NCI-H1105 (cell line): ENCODE measurements at regions not wholly inside any gene's neighbourhood (a gene's known extent, or its start where the extent isn't known, plus 50 kb on each side); places are given as distances from the start of the nearest gene placed in this dataset.

ENCODE experiments used
- DNase-seq: peaks from one replicate; lab custom pipeline; 2025; lab: John Stamatoyannopoulos, UW

- no peak for DNase-seq
These were observed 95.9 kb upstream of the ANKRD34C start for GRCh38 chr15:79186616-79187015.

GRCh38 chr15:79185199-79185598, 94.6 kb upstream of the RASGRF1 start:
- no peak for DNase-seq

GRCh38 chr15:79184465-79184892, 93.9 kb upstream of the RASGRF1 start:
- peak; percentile 26 for DNase-seq

- no peak for DNase-seq
These were observed 89.7 kb upstream of the RASGRF1 start for GRCh38 chr15:79180318-79180717.

- DNase-seq: no peak
These were observed 89.0 kb upstream of the RASGRF1 start for GRCh38 chr15:79179597-79179996.

- DNase-seq: no peak
These were observed 88.6 kb upstream of the RASGRF1 start for GRCh38 chr15:79179108-79179561.

GRCh38 chr15:79178594-79178993, 88.0 kb upstream of the RASGRF1 start:
- DNase-seq: no peak

- no peak for DNase-seq
These were observed 85.6 kb upstream of the RASGRF1 start for GRCh38 chr15:79176151-79176550.

- no peak for DNase-seq
These were observed 82.4 kb upstream of the RASGRF1 start for GRCh38 chr15:79172801-79173460.

GRCh38 chr15:79172032-79172481, 81.5 kb upstream of the RASGRF1 start:
- DNase-seq: no peak

- DNase-seq: no peak
These were observed 80.9 kb upstream of the RASGRF1 start for GRCh38 chr15:79171320-79172031.

- no peak for DNase-seq
These were observed 79.7 kb upstream of the RASGRF1 start for GRCh38 chr15:79170256-79170664.

- no peak for DNase-seq
These were observed 79.0 kb upstream of the RASGRF1 start for GRCh38 chr15:79169526-79170133.

- peak; percentile 48 for DNase-seq
These were observed 78.4 kb upstream of the RASGRF1 start for GRCh38 chr15:79168922-79169456.

- DNase-seq: no peak
These were observed 77.2 kb upstream of the RASGRF1 start for GRCh38 chr15:79167776-79168175.

GRCh38 chr15:79166311-79166955, 75.9 kb upstream of the RASGRF1 start:
- no peak for DNase-seq

GRCh38 chr15:79164465-79164864, 73.9 kb upstream of the RASGRF1 start:
- no peak for DNase-seq

- DNase-seq: no peak
These were observed 73.5 kb upstream of the RASGRF1 start for GRCh38 chr15:79164043-79164442.

GRCh38 chr15:79163395-79163794, 72.8 kb upstream of the RASGRF1 start:
- DNase-seq: no peak

GRCh38 chr15:79161837-79162508, 71.4 kb upstream of the RASGRF1 start:
- DNase-seq: no peak

- no peak for DNase-seq
These were observed 69.6 kb upstream of the RASGRF1 start for GRCh38 chr15:79160211-79160610.
